HepG2 (cell line): ENCODE measurements at regions not wholly inside any gene's neighbourhood (a gene's known extent, or its start where the extent isn't known, plus 50 kb on each side); places are given as distances from the start of the nearest gene placed in this dataset.

Experiments used
- ATAC-seq: fragments of 200-7000 bp; cut with Tn5 transposase; 3 replicates; pipeline ENCODE4 v1.9.1; 2020; ENCODE audit warnings: mild to moderate bottlenecking, moderate library complexity
- BruUV-seq: library from RNA; stranded (reverse); fragments of 400-500 nt; replicated peaks from 2 replicates; lab custom pipeline; 2021; lab: Mats Ljungman, UMichigan
- CTCF ChIA-PET: fragments of 300-600 bp; formaldehyde crosslinking; extraction: SDS; loops from one replicate; lab custom pipeline; 2021; ENCODE audit warnings: low total read pairs, inconsistent platforms, low intra/inter-chr PET ratio; lab: Yijun Ruan, JAX
- POLR2A ChIA-PET: fragments of 350-600 bp; sonication (Branson Sonifier 250); formaldehyde crosslinking; loops from one replicate; lab custom pipeline; 2020; ENCODE audit warnings: antibody characterized with exemption, inconsistent platforms; lab: Yijun Ruan, JAX
- DNase-seq: peaks from one replicate; pipeline ENCODE4 v3.0.0-alpha.2; 2015; ENCODE audit warnings: low spot score
- FAIRE-seq: peaks from 3 replicates; lab custom pipeline; 2011; peaks lifted over from hg19 to GRCh38; lab: Jason Lieb, UNC
- H2AFZ ChIP-seq: one replicate; pipeline ENCODE4 v1.6.1; 2011; ENCODE audit warnings: low read length, inconsistent platforms
- H3K27ac ChIP-seq: fragments of 300-600 bp; 3 replicates; pipeline ENCODE4 v1.8.0; 2011; ENCODE audit warnings: mixed run types, mild to moderate bottlenecking, mixed read lengths, low read length, inconsistent platforms; ENCODE audit not compliant: insufficient read depth; ENCODE audit errors: extremely low read length
- H3K27me3 ChIP-seq, 2 experiments: fragments of 200-600 bp in 1 of 2; 2 replicates in 1 of 2; 3 replicates in 1 of 2; pipeline versions ENCODE4 v1.6.0 to v1.8.0; 2011; ENCODE audit warnings: low read length in 2 of 2, mild to moderate bottlenecking in 2 of 2, moderate library complexity in 2 of 2, inconsistent platforms in 1 of 2; ENCODE audit not compliant: insufficient read depth in 2 of 2, control insufficient read depth in 1 of 2
- H3K36me3 ChIP-seq, 2 experiments: fragments of 200-600 bp in 1 of 2; replicated peaks in 1 of 2; 2 replicates in 1 of 2; 3 replicates in 1 of 2; pipeline versions ENCODE4 v1.5.1 to v1.8.0; 2011; ENCODE audit warnings: low read length in 2 of 2, inconsistent platforms in 1 of 2; ENCODE audit not compliant: insufficient read depth in 2 of 2, control insufficient read depth in 1 of 2
- H3K4me1 ChIP-seq: 2 replicates; pipeline ENCODE4 v1.5.1; 2012; ENCODE audit warnings: low read length, inconsistent platforms; ENCODE audit not compliant: insufficient read depth
- H3K4me2 ChIP-seq: 2 replicates; pipeline ENCODE4 v1.6.0; 2011; ENCODE audit warnings: low read depth, low read length, inconsistent platforms
- H3K4me3 ChIP-seq, 3 experiments: fragments of 200-600 bp in 1 of 3; sonication (generic), shearing (Covaris generic) in 1 of 3; replicated peaks in 1 of 3; 2 replicates each; pipeline ENCODE4 v1.5.1; 2011 to 2016; ENCODE audit warnings: low read length in 3 of 3, inconsistent platforms in 2 of 3, low read depth in 2 of 3, mild to moderate bottlenecking in 2 of 3, control low read depth in 1 of 3, mixed read lengths in 1 of 3; ENCODE audit not compliant: insufficient read depth in 1 of 3
- H3K79me2 ChIP-seq: one replicate; pipeline ENCODE4 v1.6.1; 2011; ENCODE audit warnings: low read length, inconsistent platforms; ENCODE audit not compliant: insufficient read depth
- H3K9ac ChIP-seq: 2 replicates; pipeline ENCODE4 v1.6.0; 2011; ENCODE audit warnings: mild to moderate bottlenecking, low read depth, low read length, inconsistent platforms; ENCODE audit not compliant: insufficient read depth
- H3K9me3 ChIP-seq: 2 replicates; pipeline ENCODE4 v1.5.1; 2012; ENCODE audit warnings: mild to moderate bottlenecking, low read length
- H4K20me1 ChIP-seq: 2 replicates; pipeline ENCODE4 v1.6.0; 2011; ENCODE audit warnings: inconsistent platforms, mild to moderate bottlenecking, low read length, moderate library complexity; ENCODE audit not compliant: insufficient read depth
- AGO1 ChIP-seq: fragments of 200-400 bp; formaldehyde crosslinking; IDR thresholded peaks from 2 replicates; pipeline ENCODE4 v1.6.1; 2017; ENCODE audit warnings: mild to moderate bottlenecking, low read depth, low read length, moderate library complexity; ENCODE audit not compliant: poor library complexity, severe bottlenecking
- BORCS8-MEF2B ChIP-seq: sonication (generic); formaldehyde crosslinking; IDR thresholded peaks from 2 replicates; pipeline ENCODE4 v1.8.0; 2022; ENCODE audit warnings: mild to moderate bottlenecking, missing genetic modification reagents
- CREBL2 ChIP-seq: sonication (generic); formaldehyde crosslinking; IDR thresholded peaks from 2 replicates; pipeline ENCODE4 v1.8.1; 2023; ENCODE audit warnings: missing genetic modification reagents, mild to moderate bottlenecking, borderline replicate concordance
- GATAD2A ChIP-seq: IDR thresholded peaks from 2 replicates; pipeline ENCODE4 v1.6.1; 2016
- GMEB2 ChIP-seq: IDR thresholded peaks from 2 replicates; pipeline ENCODE4 v1.6.1; 2016; ENCODE audit warnings: missing biosample characterization, missing genetic modification reagents, low read depth
- HNF1B ChIP-seq: sonication (generic); formaldehyde crosslinking; IDR thresholded peaks from 2 replicates; pipeline ENCODE4 v1.5.1; 2020; ENCODE audit warnings: mild to moderate bottlenecking, moderate library complexity, missing genetic modification reagents
- MYPOP ChIP-seq: sonication (generic); formaldehyde crosslinking; IDR thresholded peaks from 2 replicates; pipeline ENCODE4 v1.8.1; 2023; ENCODE audit warnings: mild to moderate bottlenecking, moderate library complexity, missing genetic modification reagents
- NFYB ChIP-seq: sonication (generic); formaldehyde crosslinking; IDR thresholded peaks from 2 replicates; pipeline ENCODE4 v1.4.0; 2020; ENCODE audit warnings: missing genetic modification reagents
- PCBP2 ChIP-seq: fragments of 200-400 bp; formaldehyde crosslinking; optimal IDR thresholded peaks from 2 replicates; pipeline ENCODE3; 2018; ENCODE audit warnings: low read length, low read depth; ENCODE audit not compliant: poor library complexity, severe bottlenecking
- PHF20 ChIP-seq: sonication (generic); formaldehyde crosslinking; IDR thresholded peaks from 2 replicates; pipeline ENCODE4 v1.5.0; 2020; ENCODE audit warnings: mild to moderate bottlenecking, missing genetic modification reagents
- TOE1 ChIP-seq: sonication (generic); formaldehyde crosslinking; IDR thresholded peaks from 2 replicates; pipeline ENCODE4 v1.4.0; 2020; ENCODE audit warnings: mild to moderate bottlenecking, missing genetic modification reagents
- ZFP36 ChIP-seq: fragments of 150-350 bp; IDR thresholded peaks from 2 replicates; pipeline ENCODE4 v1.6.1; 2018; ENCODE audit warnings: borderline replicate concordance, low read length, low read depth; ENCODE audit not compliant: partially characterized antibody
- ZIK1 ChIP-seq: sonication (generic); formaldehyde crosslinking; IDR thresholded peaks from 2 replicates; pipeline ENCODE4 v1.5.0; 2020; ENCODE audit warnings: mild to moderate bottlenecking, low read depth, missing genetic modification reagents, borderline replicate concordance
- ZNF44 ChIP-seq: sonication (generic); formaldehyde crosslinking; IDR thresholded peaks from 2 replicates; pipeline ENCODE4 v1.5.1; 2020; ENCODE audit warnings: mild to moderate bottlenecking, missing genetic modification reagents
- ZNF556 ChIP-seq: sonication (generic); formaldehyde crosslinking; IDR thresholded peaks from 2 replicates; pipeline ENCODE4 v1.4.0; 2020; ENCODE audit warnings: mild to moderate bottlenecking, missing genetic modification reagents, borderline replicate concordance
- ZNF557 ChIP-seq: sonication (generic); formaldehyde crosslinking; IDR thresholded peaks from 2 replicates; pipeline ENCODE4 v1.4.0; 2020; ENCODE audit warnings: missing genetic modification reagents
- ZNF710 ChIP-seq: sonication (generic); formaldehyde crosslinking; IDR thresholded peaks from 2 replicates; pipeline ENCODE4 v1.5.0; 2020; ENCODE audit warnings: mild to moderate bottlenecking, missing genetic modification reagents, borderline replicate concordance
- WGBS: methylation state at CpG from one replicate; pipeline ENCODE4 v1.1.6; 2017; ENCODE audit warnings: low lambda C conversion rate; 5-methylcytosine and 5-hydroxymethylcytosine counted together
- in situ Hi-C: cut with HindIII; loops from 2 replicates; pipeline ENCODE4 v1.10.0; 2017; ENCODE audit warnings: low pct_unique_long_range_greater_than_20kb; ENCODE audit not compliant: extremely low pct_ligation_motif_present
- intact Hi-C: fragments of 100-400 bp; cut with micrococcal nuclease; formaldehyde crosslinking; loops from one replicate; pipeline ENCODE4 v1.10.0; 2022; ENCODE audit not compliant: unreplicated experiment

- intact Hi-C loops, result loop anchor here (5.0 kb wide), 1 partner anchor 283 kb away; no protein-coding TSS in a partner anchor
- Histone ChIP-seq H4K20me1 (no peaks in the 10 kb centered on the region), H2AFZ (no peak overlapping the region), H3K4me1 (peaks cover 7% of the 10 kb centered on the region), H3K9me3 (no peaks in the 10 kb centered on the region), H3K4me3 (no peak overlapping the region), H3K9ac (no peak overlapping the region), H3K27ac (no peak overlapping the region), H3K36me3 (no peaks in the 10 kb centered on the region), H3K4me2 (no peak overlapping the region), H3K27me3 (peaks cover 1 to 11% of the 10 kb centered on the region in 2 experiments; a peak in 2 of 5 replicates), H3K79me2 (no peaks in the 10 kb centered on the region)
- ATAC-seq (no peak), DNase-seq (no peak), FAIRE-seq (no peak)
- CTCF ChIA-PET, result no interaction called here
- WGBS, result 22% methylated on average over 5 of the region's 5 CpGs
- no TSS peak for BruUV-seq
- in situ Hi-C loops, result loop anchor here (5.0 kb wide), 3 partner anchors 363 to 578 kb away; no protein-coding TSS in a partner anchor
- TF ChIP-seq ZNF557 (no peak), PCBP2 (no peak), ZNF44 (CRISPR knock-in tag) (no peak), GMEB2 (CRISPR knock-in tag) (no peak), ZNF556 (no peak), HNF1B (CRISPR knock-in tag) (no peak), TOE1 (no peak), CREBL2 (CRISPR knock-in tag) (no peak), MYPOP (CRISPR knock-in tag) (no peak), AGO1 (no peak), ZNF710 (CRISPR knock-in tag) (no peak), ZIK1 (CRISPR knock-in tag) (no peak), ZFP36 (no peak), PHF20 (CRISPR knock-in tag) (no peak), GATAD2A (no peak), NFYB (no peak), BORCS8-MEF2B (no peak)
- POLR2A ChIA-PET, result no interaction called here
Measured at GRCh38 chr2:168344706-168345105, 97.3 kb upstream of the STK39 start.
